Keratinocyte (primary cell): ENCODE measurements at regions not wholly inside any gene's neighbourhood (a gene's known extent, or its start where the extent isn't known, plus 50 kb on each side); places are given as distances from the start of the nearest gene placed in this dataset.

Source experiments
- DNase-seq: peaks from one replicate; pipeline ENCODE4 v3.0.0-alpha.2; 2011; ENCODE audit warnings: low read depth, missing footprints, low spot score
- FAIRE-seq: peaks from 2 replicates; lab custom pipeline; 2011; peaks lifted over from hg19 to GRCh38; lab: Jason Lieb, UNC
- H2AFZ ChIP-seq: 2 replicates; pipeline ENCODE4 v1.6.0; 2012; ENCODE audit warnings: low read length, control low read depth, inconsistent platforms; ENCODE audit not compliant: control insufficient read depth
- H3K27ac ChIP-seq: 2 replicates; pipeline ENCODE4 v1.5.1; 2011; ENCODE audit warnings: low read length; ENCODE audit not compliant: control insufficient read depth, insufficient read depth
- H3K27me3 ChIP-seq: 3 replicates; pipeline ENCODE4 v1.6.0; 2011; ENCODE audit warnings: low read length; ENCODE audit not compliant: control insufficient read depth, insufficient read depth; ENCODE audit errors: extremely low read depth
- H3K36me3 ChIP-seq, 2 experiments: 2 replicates in 1 of 2; 3 replicates in 1 of 2; pipeline ENCODE4 v1.5.1; 2011; ENCODE audit warnings: low read length in 2 of 2, mild to moderate bottlenecking in 1 of 2; ENCODE audit not compliant: control insufficient read depth in 2 of 2, insufficient read depth in 2 of 2; ENCODE audit errors: extremely low read depth in 1 of 2
- H3K4me1 ChIP-seq: 3 replicates; pipeline ENCODE4 v1.5.1; 2011; ENCODE audit warnings: low read length; ENCODE audit not compliant: control insufficient read depth, insufficient read depth; ENCODE audit errors: extremely low read depth
- H3K4me2 ChIP-seq: 3 replicates; pipeline ENCODE4 v1.6.0; 2011; ENCODE audit warnings: low read depth, low read length; ENCODE audit not compliant: control insufficient read depth, insufficient read depth; ENCODE audit errors: extremely low read depth
- H3K4me3 ChIP-seq, 3 experiments: fragments of 200-600 bp in 1 of 3; sonication (generic) in 1 of 3; 2 replicates in 2 of 3; 3 replicates in 1 of 3; pipeline ENCODE4 v1.5.1; 2011 to 2016; ENCODE audit warnings: low read length in 3 of 3, mild to moderate bottlenecking in 3 of 3, control low read depth in 2 of 3, inconsistent platforms in 1 of 3, low read depth in 1 of 3, mixed read lengths in 1 of 3, mixed run types in 1 of 3, moderate library complexity in 1 of 3; ENCODE audit not compliant: control insufficient read depth in 2 of 3, insufficient read depth in 2 of 3; ENCODE audit errors: extremely low read depth in 1 of 3
- H3K79me2 ChIP-seq: 2 replicates; pipeline ENCODE4 v1.6.0; 2012; ENCODE audit warnings: low read length; ENCODE audit not compliant: control insufficient read depth, insufficient read depth
- H3K9ac ChIP-seq: 3 replicates; pipeline ENCODE4 v1.6.0; 2011; ENCODE audit warnings: low read length; ENCODE audit not compliant: control insufficient read depth, insufficient read depth; ENCODE audit errors: extremely low read depth
- H3K9me1 ChIP-seq: 3 replicates; pipeline ENCODE4 v1.6.0; 2011; ENCODE audit warnings: low read length; ENCODE audit not compliant: control insufficient read depth, insufficient read depth; ENCODE audit errors: extremely low read depth
- H3K9me3 ChIP-seq: 2 replicates; pipeline ENCODE4 v1.5.1; 2012; ENCODE audit warnings: low read depth, low read length; ENCODE audit not compliant: control insufficient read depth
- H4K20me1 ChIP-seq: 3 replicates; pipeline ENCODE4 v1.6.0; 2011; ENCODE audit warnings: low read length; ENCODE audit not compliant: control insufficient read depth, insufficient read depth; ENCODE audit errors: extremely low read depth
- EZH2 ChIP-seq: IDR thresholded peaks from one replicate; pipeline ENCODE4 v1.6.1; 2012; ENCODE audit warnings: inconsistent platforms, mild to moderate bottlenecking, low read length, moderate library complexity
- dilution Hi-C: fragments of 300-500 bp; cut with MboI; formaldehyde crosslinking; loops from one replicate; pipeline ENCODE4 v1.7.0; 2020; ENCODE audit warnings: low sequenced_read_pairs; ENCODE audit not compliant: extremely low pct_ligation_motif_present
- TF ChIP-seq, protein P1 (sequence below), 3 experiments: IDR thresholded peaks in 1 of 3; conservative IDR thresholded peaks in 1 of 3; optimal IDR thresholded peaks in 1 of 3; 2 replicates in 2 of 3; 3 replicates in 1 of 3; pipeline versions ENCODE3 to v1.5.1; 2011; ENCODE audit warnings: low read length in 3 of 3, mild to moderate bottlenecking in 3 of 3, moderate library complexity in 2 of 3, control low read depth in 1 of 3, inconsistent platforms in 1 of 3; ENCODE audit not compliant: insufficient read depth in 2 of 3; ENCODE audit errors: extremely low read depth in 1 of 3

DNA sequence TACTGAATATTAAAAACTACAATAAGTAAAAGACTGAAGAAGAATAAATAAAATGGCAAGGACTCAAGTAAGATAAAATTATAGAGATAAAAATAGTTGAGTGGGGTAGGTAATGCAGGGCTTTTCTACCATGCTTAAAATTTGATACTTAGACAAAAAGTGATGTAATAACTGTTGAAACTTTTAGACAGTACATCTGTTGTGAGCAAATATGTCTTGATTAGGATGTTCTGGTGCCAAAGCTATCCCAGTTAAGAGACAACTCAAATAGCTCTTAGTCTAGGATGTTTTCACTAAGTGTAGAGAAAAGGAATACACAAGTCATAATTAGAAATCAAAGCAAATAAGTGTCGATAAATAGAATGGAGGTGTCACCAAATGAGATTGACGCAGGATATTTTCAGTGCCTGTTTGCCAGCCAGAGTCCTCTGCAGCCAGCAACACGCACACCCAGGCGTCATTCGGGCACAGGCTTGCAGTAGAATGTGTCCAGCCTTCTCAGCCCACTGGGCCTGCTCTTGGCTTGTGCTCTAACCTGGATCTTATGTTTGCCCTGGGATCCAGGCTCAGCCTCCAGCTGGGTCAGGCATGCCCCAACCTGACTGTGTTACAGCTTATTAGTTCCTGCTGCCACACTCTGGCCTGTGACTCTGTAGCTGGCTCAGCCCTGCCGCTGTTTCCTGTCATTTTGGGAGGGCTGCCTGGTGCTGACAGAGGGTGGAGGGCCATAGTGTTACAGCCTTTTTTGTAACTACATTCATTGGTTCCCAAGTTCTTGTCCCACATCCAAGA, 766.2 kb downstream of the PCDH17 start:
- H3K9me3 ChIP-seq, result peaks cover 4% of the 10 kb centered on the region
- H3K9ac ChIP-seq, result no peak overlapping the region
- dilution Hi-C loops, result no loop called here
- no peaks in the 10 kb centered on the region for H3K4me1 ChIP-seq
- no peak overlapping the region for H3K4me2 ChIP-seq
- no peaks in the 10 kb centered on the region for H4K20me1 ChIP-seq
- DNase-seq, result no peak
- TF ChIP-seq, protein P1, sequence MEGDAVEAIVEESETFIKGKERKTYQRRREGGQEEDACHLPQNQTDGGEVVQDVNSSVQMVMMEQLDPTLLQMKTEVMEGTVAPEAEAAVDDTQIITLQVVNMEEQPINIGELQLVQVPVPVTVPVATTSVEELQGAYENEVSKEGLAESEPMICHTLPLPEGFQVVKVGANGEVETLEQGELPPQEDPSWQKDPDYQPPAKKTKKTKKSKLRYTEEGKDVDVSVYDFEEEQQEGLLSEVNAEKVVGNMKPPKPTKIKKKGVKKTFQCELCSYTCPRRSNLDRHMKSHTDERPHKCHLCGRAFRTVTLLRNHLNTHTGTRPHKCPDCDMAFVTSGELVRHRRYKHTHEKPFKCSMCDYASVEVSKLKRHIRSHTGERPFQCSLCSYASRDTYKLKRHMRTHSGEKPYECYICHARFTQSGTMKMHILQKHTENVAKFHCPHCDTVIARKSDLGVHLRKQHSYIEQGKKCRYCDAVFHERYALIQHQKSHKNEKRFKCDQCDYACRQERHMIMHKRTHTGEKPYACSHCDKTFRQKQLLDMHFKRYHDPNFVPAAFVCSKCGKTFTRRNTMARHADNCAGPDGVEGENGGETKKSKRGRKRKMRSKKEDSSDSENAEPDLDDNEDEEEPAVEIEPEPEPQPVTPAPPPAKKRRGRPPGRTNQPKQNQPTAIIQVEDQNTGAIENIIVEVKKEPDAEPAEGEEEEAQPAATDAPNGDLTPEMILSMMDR (optimal IDR thresholded peaks at IDR 0.05 in 1 of 3, IDR thresholded peaks at IDR 0.05 in 1 of 3, conservative IDR thresholded peaks at IDR 0.05 in 1 of 3; ENCODE audit: extremely low read depth in 1 of 3, insufficient read depth in 2 of 3, low read length in 3 of 3), result no peak
- TF ChIP-seq EZH2, result no peak
- no peak overlapping the region for H2AFZ ChIP-seq
- H3K9me1 ChIP-seq, result no peaks in the 10 kb centered on the region
- FAIRE-seq, result no peak
- H3K27me3 ChIP-seq, result no peaks in the 10 kb centered on the region
- no peaks in the 10 kb centered on the region for H3K36me3 ChIP-seq
- no peaks in the 10 kb centered on the region for H3K79me2 ChIP-seq
- H3K4me3 ChIP-seq, result no peak overlapping the region
- no peak overlapping the region for H3K27ac ChIP-seq

DNA sequence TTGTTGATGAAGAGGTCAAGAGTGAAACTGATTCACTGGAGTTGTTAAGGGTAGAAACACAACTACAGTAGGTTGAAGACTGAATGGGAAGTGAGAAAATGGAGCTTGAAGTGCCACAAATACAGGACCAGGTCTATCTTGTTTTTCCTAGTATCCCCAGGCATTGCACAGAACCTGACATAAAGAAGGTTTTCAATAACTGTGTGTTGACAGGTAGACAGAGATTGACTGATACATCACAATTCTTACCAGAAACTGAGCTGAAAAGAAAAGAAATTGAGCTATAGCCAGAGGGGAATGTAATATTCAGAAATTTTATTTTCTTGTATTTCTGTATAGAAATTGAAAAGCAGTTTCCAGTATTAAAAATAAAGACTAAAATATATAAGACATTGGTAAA, 767.7 kb downstream of the PCDH17 start:
- Histone ChIP-seq H3K27me3 (no peaks in the 10 kb centered on the region), H3K79me2 (no peaks in the 10 kb centered on the region), H3K4me2 (no peak overlapping the region), H3K9me3 (peaks cover 4% of the 10 kb centered on the region), H3K36me3 (no peaks in the 10 kb centered on the region), H4K20me1 (no peaks in the 10 kb centered on the region), H3K4me1 (no peaks in the 10 kb centered on the region), H3K9ac (no peak overlapping the region), H3K9me1 (no peaks in the 10 kb centered on the region), H2AFZ (no peak overlapping the region), H3K4me3 (no peak overlapping the region), H3K27ac (no peak overlapping the region)
- DNase-seq (no peak), FAIRE-seq (no peak)
- dilution Hi-C loops, result no loop called here
- no peak for TF ChIP-seq EZH2
- TF ChIP-seq, protein P1 (optimal IDR thresholded peaks at IDR 0.05 in 1 of 3, IDR thresholded peaks at IDR 0.05 in 1 of 3, conservative IDR thresholded peaks at IDR 0.05 in 1 of 3; ENCODE audit: extremely low read depth in 1 of 3, insufficient read depth in 2 of 3, low read length in 3 of 3), result no peak
